ENCODE measurements at regions not wholly inside any gene's neighbourhood (a gene's known extent, or its start where the extent isn't known, plus 50 kb on each side); places are given as distances from the start of the nearest gene placed in this dataset.

DNA sequence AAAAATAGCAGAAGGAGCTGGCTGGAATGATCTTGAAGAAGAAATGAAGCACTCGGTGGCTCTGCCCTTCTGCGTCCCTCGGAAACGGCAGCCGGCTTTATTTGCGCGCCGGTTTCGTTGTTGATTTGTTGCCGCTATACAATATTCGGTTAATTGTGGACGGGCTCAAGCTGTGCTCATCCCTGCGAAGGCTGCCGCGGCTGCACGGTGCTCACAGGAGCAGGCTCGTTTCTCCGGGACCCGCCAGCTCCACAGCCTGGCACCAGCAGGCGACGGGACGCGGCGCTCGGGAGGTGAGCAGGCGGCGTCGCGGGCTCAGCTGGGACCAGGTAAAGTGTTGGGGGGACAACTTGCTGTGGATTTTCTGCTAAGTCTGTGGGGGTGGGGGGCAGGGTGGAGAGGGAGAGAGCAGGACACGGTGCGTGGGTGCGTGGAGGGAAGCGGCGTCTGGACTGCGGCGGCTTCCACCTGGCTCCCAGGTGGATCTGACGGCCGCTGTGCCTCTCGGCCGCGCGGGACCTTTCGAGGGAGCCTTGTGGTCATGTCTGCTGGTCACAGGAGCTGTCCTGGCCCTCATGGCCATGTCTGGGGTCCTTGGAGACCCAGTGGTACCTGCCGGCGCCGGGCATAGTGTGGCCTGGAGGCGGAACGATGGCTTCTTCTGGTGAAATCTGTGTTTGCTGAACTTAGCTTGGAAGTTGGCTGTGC lies 90.9 kb downstream of the TEX29 start:
- Histone ChIP-seq H3K27ac (no peak overlapping the region), H3K36me3 (no peaks in the 10 kb centered on the region), H3K4me3 (no peak overlapping the region), H3K9me3 (no peaks in the 10 kb centered on the region), H3K4me1 (ENCODE audit: insufficient read depth) (no peaks in the 10 kb centered on the region), H3K27me3 (no peaks in the 10 kb centered on the region)
- 27 to 63% (median 28%) methylated on average over 48 of the region's 48 CpGs for WGBS, 3 donors
- DNase-seq, result no peak
- intact Hi-C loops (cut with DNase I), result no loop called here
- TF ChIP-seq POLR2A (IDR thresholded peaks at IDR 0.05), result no peak
- TF ChIP-seq, protein P1, sequence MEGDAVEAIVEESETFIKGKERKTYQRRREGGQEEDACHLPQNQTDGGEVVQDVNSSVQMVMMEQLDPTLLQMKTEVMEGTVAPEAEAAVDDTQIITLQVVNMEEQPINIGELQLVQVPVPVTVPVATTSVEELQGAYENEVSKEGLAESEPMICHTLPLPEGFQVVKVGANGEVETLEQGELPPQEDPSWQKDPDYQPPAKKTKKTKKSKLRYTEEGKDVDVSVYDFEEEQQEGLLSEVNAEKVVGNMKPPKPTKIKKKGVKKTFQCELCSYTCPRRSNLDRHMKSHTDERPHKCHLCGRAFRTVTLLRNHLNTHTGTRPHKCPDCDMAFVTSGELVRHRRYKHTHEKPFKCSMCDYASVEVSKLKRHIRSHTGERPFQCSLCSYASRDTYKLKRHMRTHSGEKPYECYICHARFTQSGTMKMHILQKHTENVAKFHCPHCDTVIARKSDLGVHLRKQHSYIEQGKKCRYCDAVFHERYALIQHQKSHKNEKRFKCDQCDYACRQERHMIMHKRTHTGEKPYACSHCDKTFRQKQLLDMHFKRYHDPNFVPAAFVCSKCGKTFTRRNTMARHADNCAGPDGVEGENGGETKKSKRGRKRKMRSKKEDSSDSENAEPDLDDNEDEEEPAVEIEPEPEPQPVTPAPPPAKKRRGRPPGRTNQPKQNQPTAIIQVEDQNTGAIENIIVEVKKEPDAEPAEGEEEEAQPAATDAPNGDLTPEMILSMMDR (IDR thresholded peaks at IDR 0.05), result no peak
- no peak for TF ChIP-seq EP300 (IDR thresholded peaks at IDR 0.05)

DNA sequence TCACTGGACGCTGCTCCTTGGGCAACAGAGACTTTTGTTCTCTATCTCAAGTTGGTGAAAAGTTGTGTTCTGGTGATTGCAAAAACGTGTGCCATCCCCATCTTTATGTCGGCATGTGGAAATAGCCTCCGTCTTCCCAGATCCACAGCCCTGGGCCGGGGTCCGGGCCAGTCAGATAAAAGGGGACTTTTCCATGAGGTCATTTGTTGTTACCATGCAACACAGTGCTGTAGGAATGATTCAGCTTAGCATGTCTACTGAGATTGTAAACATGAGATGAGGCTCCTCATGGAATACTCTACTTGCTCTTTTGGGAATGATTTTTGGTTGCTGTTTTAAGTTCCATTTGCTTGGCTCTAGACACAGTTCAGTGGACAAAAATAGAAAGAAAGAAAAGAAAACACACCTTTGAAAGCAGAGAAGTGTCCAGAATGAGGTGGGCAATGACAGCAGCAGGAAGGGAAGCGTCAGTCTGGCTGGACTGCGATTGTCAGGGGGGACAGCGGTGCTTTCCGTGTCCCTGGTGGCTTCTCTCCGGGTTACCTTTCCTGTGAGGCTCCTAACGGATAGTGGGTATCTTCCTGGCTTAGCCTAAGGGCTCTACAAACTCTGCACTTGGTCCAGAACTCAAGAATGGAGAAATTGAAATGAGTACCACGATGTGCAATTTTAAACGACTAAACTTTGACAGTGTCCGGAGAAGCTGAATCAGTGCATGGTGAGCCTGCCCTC lies 91.6 kb downstream of the TEX29 start:
- no peaks in the 10 kb centered on the region for H3K4me1 ChIP-seq (ENCODE audit: insufficient read depth)
- no peak for TF ChIP-seq EP300 (IDR thresholded peaks at IDR 0.05)
- TF ChIP-seq, protein P1 (IDR thresholded peaks at IDR 0.05), result no peak
- no peak for TF ChIP-seq POLR2A (IDR thresholded peaks at IDR 0.05)
- no peaks in the 10 kb centered on the region for H3K36me3 ChIP-seq
- no peaks in the 10 kb centered on the region for H3K27me3 ChIP-seq
- no peak for DNase-seq
- intact Hi-C loops (cut with DNase I), result no loop called here
- no peak overlapping the region for H3K27ac ChIP-seq
- H3K9me3 ChIP-seq, result no peaks in the 10 kb centered on the region
- 67 to 78% (median 68%) methylated on average over 15 of the region's 15 CpGs for WGBS, 3 donors
- no peak overlapping the region for H3K4me3 ChIP-seq

DNA sequence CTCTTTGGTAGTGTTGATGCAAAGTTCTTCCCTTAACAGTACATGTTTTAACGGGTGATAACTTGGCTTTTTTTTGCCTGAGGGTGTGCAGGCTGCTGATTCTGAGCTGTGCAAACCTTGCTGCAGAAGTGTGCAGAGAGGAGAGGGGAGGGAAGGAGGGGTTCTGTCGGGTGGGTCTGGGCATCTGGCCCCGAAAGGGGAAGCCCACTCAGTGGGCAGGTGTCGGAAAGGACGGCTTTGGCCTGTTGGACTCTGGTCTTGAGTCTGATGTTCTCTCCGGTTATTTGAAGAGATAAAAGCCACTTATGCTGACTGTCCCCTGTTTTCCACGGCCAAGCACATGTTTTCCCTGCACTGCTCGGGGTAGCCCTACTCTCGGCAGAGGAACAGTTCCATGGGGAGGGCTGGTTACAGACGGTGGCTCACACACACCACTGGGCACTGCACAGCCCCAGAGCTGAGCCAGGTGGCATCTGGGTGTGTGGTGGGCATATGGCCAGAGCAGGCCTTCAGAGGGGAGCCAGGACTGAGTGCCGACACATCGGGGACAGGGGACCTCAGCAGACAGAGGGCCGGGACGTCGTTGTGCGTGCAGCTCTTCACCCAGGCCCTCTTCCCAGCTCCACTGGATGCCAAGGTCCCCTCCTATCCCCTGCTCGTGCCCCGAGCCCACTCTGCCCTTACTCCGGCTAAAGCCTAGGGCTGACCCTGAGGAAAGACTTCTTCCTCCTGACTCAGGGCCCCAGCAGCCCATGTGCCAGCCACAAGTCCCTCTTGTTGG lies 93.2 kb downstream of the TEX29 start:
- DNase-seq, result no peak
- Histone ChIP-seq H3K9me3 (no peaks in the 10 kb centered on the region), H3K4me3 (no peak overlapping the region), H3K27ac (no peak overlapping the region), H3K4me1 (ENCODE audit: insufficient read depth) (no peaks in the 10 kb centered on the region), H3K36me3 (no peaks in the 10 kb centered on the region), H3K27me3 (no peaks in the 10 kb centered on the region)
- intact Hi-C loops (cut with DNase I), result no loop called here
- no peak for TF ChIP-seq POLR2A (IDR thresholded peaks at IDR 0.05)
- TF ChIP-seq, protein P1 (IDR thresholded peaks at IDR 0.05), result no peak
- TF ChIP-seq EP300 (IDR thresholded peaks at IDR 0.05), result no peak
- WGBS, 3 donors, result 70 to 76% (median 70%) methylated on average over 19 of the region's 19 CpGs

DNA sequence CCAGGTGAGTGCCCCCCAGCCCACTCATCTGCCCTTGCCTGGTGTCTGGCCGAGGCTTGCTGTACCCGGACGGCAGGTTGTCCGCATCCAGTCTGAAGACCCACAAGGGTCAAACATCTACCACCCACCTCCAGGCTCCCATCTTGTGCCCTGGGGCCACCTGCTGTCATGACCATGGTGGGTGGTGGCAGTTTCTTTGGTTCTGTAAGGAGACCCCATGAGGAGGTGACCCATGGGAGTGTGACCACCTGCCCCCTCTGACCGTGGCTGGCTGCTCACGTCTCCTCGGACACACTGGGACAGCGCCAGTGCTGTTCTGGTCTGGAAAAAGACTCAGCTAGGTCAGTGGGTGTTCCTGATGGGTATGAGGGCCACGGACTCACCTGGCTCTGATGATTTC lies 93.9 kb downstream of the TEX29 start:
- no peak overlapping the region for H3K4me3 ChIP-seq
- no peaks in the 10 kb centered on the region for H3K27me3 ChIP-seq
- DNase-seq, result no peak
- TF ChIP-seq EP300 (IDR thresholded peaks at IDR 0.05) (no peak), POLR2A (IDR thresholded peaks at IDR 0.05) (no peak)
- TF ChIP-seq, protein P1 (IDR thresholded peaks at IDR 0.05), result no peak
- intact Hi-C loops (cut with DNase I), result no loop called here
- H3K36me3 ChIP-seq, result no peaks in the 10 kb centered on the region
- WGBS, 3 donors, result 78 to 86% (median 83%) methylated on average over 8 to 9 of the region's 9 CpGs
- no peak overlapping the region for H3K27ac ChIP-seq
- H3K4me1 ChIP-seq (ENCODE audit: insufficient read depth), result no peaks in the 10 kb centered on the region
- no peaks in the 10 kb centered on the region for H3K9me3 ChIP-seq

Measured in ovary (tissue), 7 donors.